Hindlimb muscle (tissue), 1 donor: ENCODE measurements at regions not wholly inside any gene's neighbourhood (a gene's known extent, or its start where the extent isn't known, plus 50 kb on each side); places are given as distances from the start of the nearest gene placed in this dataset.
A peak's percentile ranks its signal among the peaks of the same experiment; 100 is the strongest.

Source experiments
- DNase-seq: peaks from one replicate; pipeline ENCODE4 v3.0.0-alpha.2; 2013

GRCh38 chr17:69719474-69720048 lies 305.1 kb downstream of the MAP2K6 start:
- no peak for DNase-seq

GRCh38 chr17:69722518-69722917 lies 308.0 kb downstream of the MAP2K6 start:
- no peak for DNase-seq

GRCh38 chr17:69723316-69723715 lies 308.8 kb downstream of the MAP2K6 start:
- no peak for DNase-seq

DNA sequence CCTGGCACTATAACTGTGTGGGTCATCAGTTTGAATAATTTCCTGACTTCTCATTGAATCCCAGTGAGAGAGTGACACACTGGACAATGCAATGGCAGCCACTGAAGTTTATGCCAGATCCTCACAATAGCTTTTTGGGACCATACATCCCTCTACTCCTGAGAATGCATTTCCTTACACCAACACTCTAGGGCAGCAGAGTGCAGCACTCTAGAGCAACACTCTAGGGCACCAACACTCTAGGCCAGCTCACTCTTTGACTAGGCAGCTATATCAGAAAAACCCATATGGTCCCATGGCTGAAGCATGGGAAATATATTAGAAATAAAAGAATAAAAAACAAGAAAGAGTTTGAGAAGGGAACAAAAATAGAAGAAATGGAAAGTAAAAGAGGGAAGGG lies 309.2 kb downstream of the MAP2K6 start:
- no peak for DNase-seq

DNA sequence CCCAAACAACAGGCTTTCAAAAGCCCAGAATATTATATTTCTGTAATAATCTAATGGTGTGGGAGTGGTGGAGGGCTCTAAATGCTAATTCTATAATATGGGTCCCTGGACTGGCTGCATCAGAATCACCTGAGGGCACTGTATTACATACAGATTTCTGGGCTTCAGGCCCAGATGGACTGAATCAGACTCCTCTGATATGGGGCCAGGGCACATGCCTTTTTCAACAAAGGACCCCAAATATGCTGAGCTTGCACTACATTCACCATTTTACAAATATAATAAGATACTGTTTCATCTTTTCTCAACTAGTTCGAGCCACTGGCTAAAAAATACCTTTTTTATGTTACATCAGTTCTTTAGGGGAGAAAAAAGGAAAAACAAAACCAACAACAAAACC lies 309.7 kb downstream of the MAP2K6 start:
- DNase-seq, result no peak

- DNase-seq, result no peak
These were observed 310.6 kb downstream of the MAP2K6 start for GRCh38 chr17:69725146-69725545.

- DNase-seq, result no peak
These were observed 314.3 kb downstream of the MAP2K6 start for GRCh38 chr17:69728816-69729215.

DNA sequence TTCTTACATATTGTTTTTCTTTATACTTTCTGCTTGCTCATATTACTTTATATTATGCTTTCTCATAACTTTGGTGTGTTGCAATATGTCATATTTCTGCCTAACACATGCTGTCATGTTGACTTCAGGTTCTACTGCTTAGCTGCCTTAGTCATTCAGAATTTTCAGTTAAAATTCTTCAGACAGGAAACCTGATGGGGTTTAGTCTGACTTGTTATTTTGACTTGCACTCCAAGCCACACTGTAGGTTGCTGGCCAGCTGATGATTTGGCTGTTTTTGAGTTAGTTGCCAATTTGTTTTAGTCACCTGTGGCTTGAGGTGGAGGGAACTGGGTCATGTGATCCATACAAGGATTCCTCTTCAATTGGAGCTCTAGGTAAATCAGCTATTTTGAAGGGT lies 315.4 kb downstream of the MAP2K6 start:
- DNase-seq, result no peak

DNA sequence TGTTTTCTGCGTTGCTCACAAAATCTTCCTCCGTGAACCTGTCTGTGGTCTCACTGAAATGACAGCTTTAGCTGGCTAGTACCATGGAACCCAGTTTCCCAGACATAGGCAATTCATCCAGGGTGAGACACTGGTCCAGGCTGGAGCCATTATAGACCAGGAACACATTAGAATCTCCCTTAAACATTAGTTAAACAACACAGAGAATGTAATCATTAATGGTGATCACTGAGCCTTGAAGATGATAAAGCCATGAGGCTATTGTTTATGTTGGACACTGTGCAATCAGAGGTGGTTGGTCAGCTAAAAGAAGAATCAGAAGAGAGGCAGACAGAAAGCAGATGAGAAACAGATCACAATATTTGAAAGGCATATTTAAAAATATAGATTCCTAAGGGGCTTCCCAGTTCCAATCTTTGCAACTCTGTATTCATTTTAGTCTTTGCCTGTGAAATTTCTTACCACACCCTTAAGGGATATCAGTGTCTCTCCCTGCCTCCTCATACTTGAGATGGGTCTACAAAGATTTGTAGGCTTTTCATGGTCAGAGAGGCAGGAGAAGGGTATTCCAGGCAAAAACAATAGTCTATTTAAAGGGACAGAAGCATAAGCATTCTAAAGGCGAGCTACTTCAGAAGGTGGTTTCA lies 317.9 kb downstream of the MAP2K6 start:
- no peak for DNase-seq

DNA sequence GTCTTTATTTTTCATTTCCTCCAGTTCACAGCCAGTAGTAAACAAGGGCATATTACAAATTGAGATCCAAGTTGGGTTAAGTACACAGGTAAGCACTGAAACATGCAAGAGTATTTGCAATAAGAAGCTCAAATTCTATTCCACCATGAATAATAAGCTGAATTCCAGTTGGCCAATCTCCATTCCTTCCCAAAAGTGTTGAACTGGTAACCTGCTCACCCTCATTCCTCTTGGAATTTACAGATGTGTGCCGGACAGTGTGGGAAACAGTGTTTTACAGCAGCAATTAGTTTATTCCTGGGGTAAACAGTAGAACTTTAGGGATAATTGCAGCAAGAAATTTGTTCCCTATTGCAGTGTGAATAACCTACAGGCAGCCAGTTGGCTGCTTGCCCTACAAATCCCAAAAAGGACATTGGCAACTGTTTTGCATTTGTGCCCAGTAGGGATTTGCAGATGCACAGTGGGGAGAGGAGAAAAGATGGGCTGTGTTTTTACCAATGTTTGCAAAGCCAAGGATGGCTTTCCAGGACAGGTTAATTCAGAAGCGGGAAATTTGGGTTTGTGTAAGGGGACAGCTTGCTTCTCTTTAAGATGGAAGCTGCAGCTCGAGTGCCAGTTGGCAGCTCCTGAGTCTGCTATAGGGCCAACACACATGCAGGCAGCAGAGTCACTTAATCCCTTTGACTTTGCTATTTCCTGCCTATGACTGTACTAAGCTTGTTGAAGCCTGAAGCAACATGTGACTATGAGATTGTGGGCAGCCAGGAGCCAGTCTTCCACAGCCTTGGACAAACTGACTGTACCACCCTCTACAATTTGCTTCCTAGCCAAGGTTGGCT lies 318.9 kb downstream of the MAP2K6 start:
- DNase-seq, result peak; percentile 82

DNA sequence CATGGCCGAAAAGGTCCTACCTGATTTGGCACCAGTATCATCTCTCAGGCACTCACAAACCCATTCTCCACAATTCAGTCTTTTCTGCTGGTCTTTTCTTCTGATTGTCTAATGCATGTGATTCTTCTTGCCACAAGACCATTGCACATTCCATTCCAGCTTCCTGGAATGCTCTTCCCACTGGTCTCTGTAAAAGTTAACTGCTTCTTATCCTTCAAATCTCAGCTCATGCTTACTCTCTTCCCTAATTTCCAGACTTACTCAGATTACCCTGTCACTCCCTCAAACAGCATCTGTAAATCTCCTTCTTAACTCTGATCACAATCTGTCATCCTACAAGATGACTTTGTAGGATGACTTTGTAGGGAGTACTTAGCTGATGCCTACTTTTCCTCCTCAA lies 320.2 kb downstream of the MAP2K6 start:
- DNase-seq, result no peak

DNA sequence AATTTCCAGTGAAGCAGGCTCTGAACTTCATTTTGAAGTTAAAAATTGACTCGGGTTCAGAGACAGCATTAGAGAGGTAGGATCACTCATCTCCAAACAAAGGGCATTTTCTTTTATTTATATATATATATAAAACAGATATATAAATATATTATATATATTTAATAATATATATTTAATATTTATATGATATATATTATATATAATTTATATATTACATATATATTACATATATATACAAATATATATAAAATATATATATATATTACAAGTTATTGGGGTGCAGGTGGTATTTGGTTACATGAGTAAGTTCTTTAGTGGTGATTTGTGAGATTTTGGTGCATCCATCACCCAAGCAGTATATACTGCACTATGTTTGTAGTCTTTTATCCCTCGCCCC lies 320.8 kb downstream of the MAP2K6 start:
- no peak for DNase-seq

- DNase-seq, result no peak
These were observed 328.6 kb downstream of the MAP2K6 start for GRCh38 chr17:69743091-69743490.

GRCh38 chr17:69744512-69745070 lies 330.1 kb downstream of the MAP2K6 start:
- DNase-seq, result no peak

DNA sequence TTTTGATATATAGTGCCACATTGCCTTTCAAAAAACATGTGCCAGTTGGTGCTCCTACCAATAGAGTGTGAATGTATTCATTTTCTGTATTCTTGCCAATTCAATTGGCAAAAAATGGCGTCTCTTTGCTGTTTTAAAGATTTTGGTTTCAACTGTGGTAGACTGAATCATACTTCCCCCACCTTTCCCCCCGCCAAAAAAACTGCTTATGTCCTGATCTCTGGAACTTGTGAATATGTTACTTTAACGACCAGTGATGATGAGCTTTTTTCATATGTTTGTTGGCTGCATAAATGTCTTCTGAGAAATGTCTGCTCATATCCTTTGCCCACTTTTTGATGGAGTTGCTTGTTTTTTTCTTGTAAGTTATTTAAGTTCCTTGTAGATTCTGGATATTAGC lies 325.1 kb upstream of the KCNJ16 start:
- DNase-seq, result peak; percentile 50

DNA sequence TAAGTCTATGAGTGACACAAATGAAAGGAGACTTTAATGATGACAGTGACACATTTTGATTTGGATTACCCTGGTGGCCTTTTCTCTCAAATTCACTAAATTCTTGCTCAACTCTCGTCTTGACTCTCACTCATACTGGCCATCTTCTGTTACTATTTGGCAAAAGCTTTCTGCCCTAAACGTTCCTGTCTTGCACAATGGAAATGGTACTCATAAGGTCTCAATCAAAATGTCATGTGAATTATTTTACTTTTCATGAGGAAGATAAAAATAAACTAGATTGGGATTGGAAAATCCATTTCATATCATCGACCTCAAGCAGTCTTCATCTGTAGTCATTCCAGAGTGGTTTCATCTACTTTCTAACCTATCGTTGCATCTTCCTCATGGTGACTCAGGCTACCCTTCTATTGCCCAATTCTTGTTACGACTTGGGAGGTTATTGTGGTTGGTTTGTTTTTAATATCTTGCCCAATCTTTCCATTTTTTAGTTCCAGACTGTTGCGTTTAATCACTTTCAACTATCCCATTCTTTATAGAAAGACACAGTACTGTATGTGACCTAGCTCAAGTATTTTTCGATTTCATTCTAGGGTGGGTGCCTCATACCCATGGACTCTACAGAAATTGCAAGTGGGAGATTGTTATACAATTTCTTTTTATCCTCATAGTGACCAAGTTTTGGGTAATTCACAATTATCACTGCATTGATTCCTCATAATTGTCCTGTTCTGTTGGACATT lies 317.2 kb upstream of the KCNJ16 start:
- no peak for DNase-seq

GRCh38 chr17:69760562-69760961 lies 314.5 kb upstream of the KCNJ16 start:
- no peak for DNase-seq

GRCh38 chr17:69761011-69761410 lies 314.0 kb upstream of the KCNJ16 start:
- no peak for DNase-seq

GRCh38 chr17:69761767-69762321 lies 313.2 kb upstream of the KCNJ16 start:
- DNase-seq, result no peak

- no peak for DNase-seq
These were observed 312.7 kb upstream of the KCNJ16 start for GRCh38 chr17:69762359-69762758.

GRCh38 chr17:69762766-69763165 lies 312.3 kb upstream of the KCNJ16 start:
- DNase-seq, result no peak

- DNase-seq, result no peak
These were observed 311.5 kb upstream of the KCNJ16 start for GRCh38 chr17:69763503-69763902.

GRCh38 chr17:69764146-69764545 lies 310.9 kb upstream of the KCNJ16 start:
- no peak for DNase-seq
